IMR-90 (cell line): ENCODE measurements at regions not wholly inside any gene's neighbourhood (a gene's known extent, or its start where the extent isn't known, plus 50 kb on each side); places are given as distances from the start of the nearest gene placed in this dataset.

Source experiments
- ATAC-seq: fragments of 200-7000 bp; cut with Tn5 transposase; 2 replicates; pipeline ENCODE4 v1.9.1; 2020; ENCODE audit warnings: low read depth, mild to moderate bottlenecking, moderate library complexity
- BruUV-seq: library from RNA; stranded (reverse); fragments of 400-500 nt; replicated peaks from 2 replicates; lab custom pipeline; 2021; lab: Mats Ljungman, UMichigan
- CTCF ChIA-PET: fragments of 300-600 bp; formaldehyde crosslinking; extraction: SDS; loops from one replicate; lab custom pipeline; 2021; ENCODE audit warnings: antibody characterized with exemption; lab: Yijun Ruan, JAX
- POLR2A ChIA-PET: fragments of 300-600 bp; sonication (Branson Sonifier 250); formaldehyde crosslinking; loops from one replicate; lab custom pipeline; 2022; ENCODE audit warnings: antibody characterized with exemption; ENCODE audit not compliant: unreplicated experiment; lab: Charles Lee
- DNase-seq: peaks from one replicate; pipeline ENCODE4 v3.0.0; 2013
- H2AFZ ChIP-seq: replicated peaks from 2 replicates; pipeline ENCODE3; 2013; ENCODE audit warnings: low read length, mild to moderate bottlenecking; ENCODE audit not compliant: poor library complexity
- H2AK5ac ChIP-seq: 2 replicates; pipeline ENCODE4 v1.6.1; 2013; ENCODE audit warnings: low read depth, low read length, inconsistent platforms
- H2AK9ac ChIP-seq: replicated peaks from 2 replicates; pipeline ENCODE3; 2013; ENCODE audit warnings: mild to moderate bottlenecking, low read depth, low read length, moderate library complexity; ENCODE audit not compliant: poor library complexity
- H2BK120ac ChIP-seq: 2 replicates; pipeline ENCODE4 v1.6.1; 2013; ENCODE audit warnings: low read depth, low read length, inconsistent platforms
- H2BK15ac ChIP-seq: 3 replicates; pipeline ENCODE4 v1.6.1; 2013; ENCODE audit warnings: low read depth, low read length, inconsistent platforms
- H2BK20ac ChIP-seq: 2 replicates; pipeline ENCODE4 v1.6.1; 2013; ENCODE audit warnings: low read depth, mild to moderate bottlenecking, inconsistent platforms, low read length, moderate library complexity
- H2BK5ac ChIP-seq: 2 replicates; pipeline ENCODE4 v1.6.1; 2013; ENCODE audit warnings: mild to moderate bottlenecking, low read depth, low read length, inconsistent platforms; ENCODE audit not compliant: poor library complexity, severe bottlenecking
- H3K14ac ChIP-seq: replicated peaks from 2 replicates; pipeline ENCODE4 v1.6.1; 2013; ENCODE audit warnings: low read depth, low read length, inconsistent platforms
- H3K18ac ChIP-seq: 2 replicates; pipeline ENCODE4 v1.6.1; 2013; ENCODE audit warnings: low read depth, low read length, control low read depth
- H3K23ac ChIP-seq: 2 replicates; pipeline ENCODE4 v1.6.1; 2013; ENCODE audit warnings: low read depth, low read length, inconsistent platforms
- H3K27ac ChIP-seq: 2 replicates; pipeline ENCODE4 v1.5.1; 2013; ENCODE audit warnings: mild to moderate bottlenecking, control low read depth, low read length; ENCODE audit not compliant: insufficient read depth
- H3K27me3 ChIP-seq: 2 replicates; pipeline ENCODE4 v1.6.1; 2013; ENCODE audit warnings: low read length; ENCODE audit not compliant: control insufficient read depth, insufficient read depth
- H3K36me3 ChIP-seq: 2 replicates; pipeline ENCODE4 v1.6.1; 2013; ENCODE audit warnings: low read length, mixed read lengths; ENCODE audit not compliant: control insufficient read depth, insufficient read depth
- H3K4ac ChIP-seq: 2 replicates; pipeline ENCODE4 v1.6.1; 2013; ENCODE audit warnings: low read depth, low read length, inconsistent platforms
- H3K4me1 ChIP-seq: 2 replicates; pipeline ENCODE4 v1.6.1; 2013; ENCODE audit warnings: low read length, mixed read lengths; ENCODE audit not compliant: control insufficient read depth, insufficient read depth
- H3K4me2 ChIP-seq: 2 replicates; pipeline ENCODE4 v1.6.1; 2013; ENCODE audit warnings: low read depth, mild to moderate bottlenecking, control low read depth, low read length, moderate library complexity
- H3K4me3 ChIP-seq: 2 replicates; pipeline ENCODE4 v1.5.1; 2013; ENCODE audit warnings: low read depth, mild to moderate bottlenecking, control low read depth, low read length, moderate library complexity; ENCODE audit not compliant: insufficient read depth
- H3K56ac ChIP-seq: 2 replicates; pipeline ENCODE4 v1.6.1; 2013; ENCODE audit warnings: low read length, inconsistent platforms; ENCODE audit not compliant: insufficient read depth; ENCODE audit errors: extremely low read depth
- H3K79me1 ChIP-seq, 2 experiments: 2 replicates each; pipeline ENCODE4 v1.6.1; 2013; ENCODE audit warnings: low read length in 2 of 2, inconsistent platforms in 1 of 2, low read depth in 1 of 2
- H3K9ac ChIP-seq: 2 replicates; pipeline ENCODE4 v1.6.1; 2013; ENCODE audit warnings: low read depth, low read length, control low read depth
- H3K9me1 ChIP-seq: 2 replicates; pipeline ENCODE4 v1.6.1; 2013; ENCODE audit warnings: low read length, inconsistent platforms; ENCODE audit not compliant: insufficient read depth
- H3K9me3 ChIP-seq: 2 replicates; pipeline ENCODE4 v1.6.1; 2013; ENCODE audit warnings: low read length; ENCODE audit not compliant: control insufficient read depth, insufficient read depth
- H4K20me1 ChIP-seq: 2 replicates; pipeline ENCODE4 v1.6.1; 2013; ENCODE audit warnings: low read length, inconsistent platforms; ENCODE audit not compliant: insufficient read depth
- H4K5ac ChIP-seq: 2 replicates; pipeline ENCODE4 v1.6.1; 2013; ENCODE audit warnings: mild to moderate bottlenecking, low read depth, low read length, control low read depth
- H4K8ac ChIP-seq, 2 experiments: 2 replicates each; pipeline ENCODE4 v1.6.1; 2013; ENCODE audit warnings: low read depth in 2 of 2, low read length in 2 of 2, control low read depth in 1 of 2, inconsistent platforms in 1 of 2
- H4K91ac ChIP-seq: 2 replicates; pipeline ENCODE4 v1.6.1; 2013; ENCODE audit warnings: low read depth, low read length, inconsistent platforms; ENCODE audit not compliant: insufficient read depth
- ELK1 ChIP-seq: fragments of 150-350 bp; IDR thresholded peaks from 2 replicates; pipeline ENCODE4 v1.6.1; 2016; ENCODE audit warnings: low read depth, mild to moderate bottlenecking, low read length, moderate library complexity, borderline replicate concordance
- MAZ ChIP-seq: IDR thresholded peaks from 2 replicates; pipeline ENCODE4 v1.6.1; 2012; ENCODE audit warnings: low read depth, mild to moderate bottlenecking, low read length, improper control_type of control experiment, moderate library complexity, borderline replicate concordance
- NFE2L2 ChIP-seq: fragments of 150-350 bp; IDR thresholded peaks from 2 replicates; pipeline ENCODE4 v1.6.1; 2016; ENCODE audit warnings: low read depth, mild to moderate bottlenecking, low read length
- RCOR1 ChIP-seq: IDR thresholded peaks from 2 replicates; pipeline ENCODE4 v1.6.1; 2012; ENCODE audit warnings: mild to moderate bottlenecking, low read length, improper control_type of control experiment; ENCODE audit not compliant: insufficient replicate concordance
- WGBS, 2 experiments: methylation state at CpG; one replicate each; pipeline versions ENCODE4 v1.1.5 to v1.1.7; 2013; ENCODE audit warnings: missing lambda C conversion rate in 2 of 2; ENCODE audit not compliant: insufficient read length in 1 of 2; ENCODE audit errors: extremely low coverage in 2 of 2; 5-methylcytosine and 5-hydroxymethylcytosine counted together
- dilution Hi-C: fragments of 300-500 bp; cut with HindIII; formaldehyde crosslinking; loops from one replicate; pipeline ENCODE4 v1.14.3; 2018; ENCODE audit warnings: low sequenced_read_pairs; ENCODE audit not compliant: unreplicated experiment
- in situ Hi-C: fragments of 300-500 bp; cut with MboI; formaldehyde crosslinking; loops from 3 replicates; pipeline ENCODE4 v1.14.3; 2019; ENCODE audit warnings: low sequenced_read_pairs, inconsistent platforms, mixed read lengths
- intact Hi-C: fragments of 100-400 bp; cut with micrococcal nuclease; formaldehyde crosslinking; loops from 2 replicates; pipeline ENCODE4 v1.10.0; 2022

- POLR2A ChIA-PET: no interaction called here
- Histone ChIP-seq H3K23ac (no peak overlapping the region), H2BK120ac (no peak overlapping the region), H2AK9ac (no peak overlapping the region), H3K27ac (no peak overlapping the region), H4K5ac (no peak overlapping the region), H3K18ac (no peak overlapping the region), H4K91ac (no peak overlapping the region), H3K27me3 (no peaks in the 10 kb centered on the region), H3K4me1 (no peaks in the 10 kb centered on the region), H3K4ac (no peak overlapping the region), H2AFZ (no peak overlapping the region), H3K36me3 (no peaks in the 10 kb centered on the region), H3K9ac (no peak overlapping the region), H3K56ac (no peak overlapping the region), H2BK20ac (no peak overlapping the region), H3K9me3 (peaks cover 14% of the 10 kb centered on the region), H4K20me1 (no peaks in the 10 kb centered on the region), H2BK5ac (no peak overlapping the region), H2AK5ac (no peak overlapping the region), H3K14ac (no peak overlapping the region), H3K9me1 (no peaks in the 10 kb centered on the region), H3K4me3 (no peak overlapping the region), H4K8ac (no peak overlapping the region), H2BK15ac (no peak overlapping the region), H3K4me2 (no peak overlapping the region), H3K79me1 (no peaks in the 10 kb centered on the region)
- no CpG with 5 or more reads among the region's 3 CpGs for WGBS, 2 experiments
- TF ChIP-seq NFE2L2 (no peak), MAZ (no peak), ELK1 (no peak), RCOR1 (no peak)
- dilution Hi-C loops (no loop called here), intact Hi-C loops (no loop called here), in situ Hi-C loops (no loop called here)
- no peak for DNase-seq
- ATAC-seq: no peak
- BruUV-seq: no TSS peak
- CTCF ChIA-PET: no interaction called here
Measured at GRCh38 chr6:86581833-86582232, 355.5 kb upstream of the HTR1E start.
